BJ (cell line): ENCODE measurements at regions not wholly inside any gene's neighbourhood (a gene's known extent, or its start where the extent isn't known, plus 50 kb on each side); places are given as distances from the start of the nearest gene placed in this dataset.
A peak's percentile ranks its signal among the peaks of the same experiment; 100 is the strongest.
"Not testable (repeated sequence)": the region's sequence is repeated elsewhere in the genome, so short reads cannot be mapped to it uniquely, and the experiment has no call there.

Experiments
- CTCF ChIA-PET: fragments of 350-600 bp; formaldehyde crosslinking; extraction: SDS; loops from one replicate; lab custom pipeline; 2021; ENCODE audit warnings: antibody characterized with exemption, inconsistent platforms; lab: Yijun Ruan, JAX
- POLR2A ChIA-PET: fragments of 300-600 bp; sonication (Branson Sonifier 250); formaldehyde crosslinking; extraction: SDS; loops from one replicate; lab custom pipeline; 2021; ENCODE audit warnings: antibody characterized with exemption; lab: Charles Lee
- DNase-seq: peaks from one replicate; pipeline ENCODE4 v3.0.0-alpha.2; 2011; ENCODE audit warnings: low read depth
- H3K27me3 ChIP-seq: 2 replicates; pipeline ENCODE4 v1.6.0; 2011; ENCODE audit warnings: low read length; ENCODE audit not compliant: control insufficient read depth, insufficient read depth
- H3K36me3 ChIP-seq: 2 replicates; pipeline ENCODE4 v1.5.1; 2011; ENCODE audit warnings: low read length; ENCODE audit not compliant: control insufficient read depth, insufficient read depth
- H3K4me3 ChIP-seq: 2 replicates; pipeline ENCODE4 v1.5.1; 2011; ENCODE audit warnings: low read depth, mild to moderate bottlenecking, control low read depth, low read length
- CTCF ChIP-seq: IDR thresholded peaks from 2 replicates; pipeline ENCODE4 v1.5.1; 2011; ENCODE audit warnings: low read depth, mild to moderate bottlenecking, control low read depth, inconsistent platforms, low read length, moderate library complexity; ENCODE audit not compliant: insufficient read depth

GRCh38 chr5:40428126-40428525 is 251.6 kb upstream of the PTGER4 start:
- POLR2A ChIA-PET = no interaction called here
- H3K27me3 ChIP-seq = no peaks in the 10 kb centered on the region
- H3K4me3 ChIP-seq = no peak overlapping the region
- DNase-seq = no peak
- CTCF ChIA-PET = no interaction called here
- TF ChIP-seq CTCF = no peak
- H3K36me3 ChIP-seq = no peaks in the 10 kb centered on the region

- POLR2A ChIA-PET, DNase-seq, CTCF ChIA-PET, H3K36me3 ChIP-seq, H3K27me3 ChIP-seq, H3K4me3 ChIP-seq: not testable (repeated sequence)
Measured at GRCh38 chr5:40417046-40417810, 262.5 kb upstream of the PTGER4 start.

GRCh38 chr5:40416588-40416987 is 263.1 kb upstream of the PTGER4 start:
- TF ChIP-seq CTCF = no peak
- Histone ChIP-seq H3K27me3 (no peaks in the 10 kb centered on the region), H3K4me3 (no peak overlapping the region), H3K36me3 (no peaks in the 10 kb centered on the region)
- DNase-seq = no peak
- ChIA-PET POLR2A (no interaction called here), CTCF (no interaction called here)

- CTCF ChIA-PET = no interaction called here
- Histone ChIP-seq H3K4me3 (no peak overlapping the region), H3K27me3 (no peaks in the 10 kb centered on the region; the same call in 1 of the 2 replicates), H3K36me3 (no peaks in the 10 kb centered on the region)
- POLR2A ChIA-PET = no interaction called here
- TF ChIP-seq CTCF = no peak
- peak; percentile 9 for DNase-seq
Measured at GRCh38 chr5:40416098-40416497, 263.6 kb upstream of the PTGER4 start.

GRCh38 chr5:40414922-40415321 is 264.8 kb upstream of the PTGER4 start:
- no peaks in the 10 kb centered on the region for H3K36me3 ChIP-seq
- no peak for DNase-seq
- no peak for TF ChIP-seq CTCF
- POLR2A ChIA-PET = no interaction called here
- H3K27me3 ChIP-seq = no peaks in the 10 kb centered on the region; the same call in 1 of the 2 replicates
- H3K4me3 ChIP-seq = no peak overlapping the region
- CTCF ChIA-PET = no interaction called here

- CTCF ChIA-PET = no interaction called here
- Histone ChIP-seq H3K36me3 (no peaks in the 10 kb centered on the region), H3K27me3 (no peaks in the 10 kb centered on the region; the same call in 1 of the 2 replicates), H3K4me3 (no peak overlapping the region)
- POLR2A ChIA-PET = no interaction called here
- no peak for TF ChIP-seq CTCF
- DNase-seq = no peak
Measured at GRCh38 chr5:40413743-40414142, 266.0 kb upstream of the PTGER4 start.
